Choroid plexus epithelial cell (primary cell): ENCODE measurements at regions not wholly inside any gene's neighbourhood (a gene's known extent, or its start where the extent isn't known, plus 50 kb on each side); places are given as distances from the start of the nearest gene placed in this dataset.
"Not testable (repeated sequence)": the region's sequence is repeated elsewhere in the genome, so short reads cannot be mapped to it uniquely, and the experiment has no call there.

ENCODE experiments used
- DNase-seq: peaks from one replicate; pipeline ENCODE4 v3.0.0-alpha.2; 2010; ENCODE audit warnings: low read depth
- H3K4me3 ChIP-seq: 2 replicates; pipeline ENCODE4 v1.5.1; 2011; ENCODE audit warnings: low read depth, mild to moderate bottlenecking, control low read depth, low read length, moderate library complexity
- TF ChIP-seq, protein P1 (sequence below): conservative IDR thresholded peaks from 2 replicates; pipeline ENCODE4 v1.5.1; 2011; ENCODE audit warnings: low read depth, mild to moderate bottlenecking, control low read depth, inconsistent platforms, low read length, moderate library complexity

DNA sequence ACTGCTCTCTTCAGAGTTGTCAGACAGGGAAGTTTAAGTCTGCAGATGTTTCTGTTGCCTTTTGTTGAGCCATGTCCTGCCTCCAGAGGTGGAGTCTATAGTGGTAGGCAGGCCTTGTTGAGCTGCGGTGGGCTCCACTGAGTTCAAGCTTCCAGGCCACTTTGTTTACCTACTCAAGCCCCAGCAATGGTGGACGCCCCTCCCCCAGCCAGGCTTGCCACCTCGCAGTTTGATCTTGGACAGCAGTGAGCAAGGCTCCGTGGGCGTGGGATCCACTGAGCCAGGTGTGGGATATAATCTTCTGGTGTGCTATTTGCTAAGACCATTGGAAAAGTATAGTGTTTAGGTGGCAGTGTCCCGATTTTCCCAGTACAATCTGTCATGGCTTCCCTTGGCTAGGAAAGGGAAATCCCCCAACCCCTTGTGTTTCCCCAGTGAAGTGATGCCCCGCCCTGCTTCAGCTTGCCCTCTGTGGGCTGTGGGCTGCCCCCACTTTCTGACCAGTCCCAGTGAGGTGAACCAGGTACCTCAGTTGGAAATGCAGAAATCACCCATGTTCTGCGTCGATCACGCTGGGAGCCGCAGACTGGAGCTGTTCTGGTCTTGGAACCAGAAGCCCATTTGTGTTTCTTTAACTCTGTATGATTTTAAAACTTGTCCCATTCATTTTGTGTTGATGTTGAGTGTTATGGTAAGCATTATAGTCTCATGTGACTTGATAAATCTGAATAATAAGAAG is 89.2 kb upstream of the CALCR start:
- TF ChIP-seq, protein P1, sequence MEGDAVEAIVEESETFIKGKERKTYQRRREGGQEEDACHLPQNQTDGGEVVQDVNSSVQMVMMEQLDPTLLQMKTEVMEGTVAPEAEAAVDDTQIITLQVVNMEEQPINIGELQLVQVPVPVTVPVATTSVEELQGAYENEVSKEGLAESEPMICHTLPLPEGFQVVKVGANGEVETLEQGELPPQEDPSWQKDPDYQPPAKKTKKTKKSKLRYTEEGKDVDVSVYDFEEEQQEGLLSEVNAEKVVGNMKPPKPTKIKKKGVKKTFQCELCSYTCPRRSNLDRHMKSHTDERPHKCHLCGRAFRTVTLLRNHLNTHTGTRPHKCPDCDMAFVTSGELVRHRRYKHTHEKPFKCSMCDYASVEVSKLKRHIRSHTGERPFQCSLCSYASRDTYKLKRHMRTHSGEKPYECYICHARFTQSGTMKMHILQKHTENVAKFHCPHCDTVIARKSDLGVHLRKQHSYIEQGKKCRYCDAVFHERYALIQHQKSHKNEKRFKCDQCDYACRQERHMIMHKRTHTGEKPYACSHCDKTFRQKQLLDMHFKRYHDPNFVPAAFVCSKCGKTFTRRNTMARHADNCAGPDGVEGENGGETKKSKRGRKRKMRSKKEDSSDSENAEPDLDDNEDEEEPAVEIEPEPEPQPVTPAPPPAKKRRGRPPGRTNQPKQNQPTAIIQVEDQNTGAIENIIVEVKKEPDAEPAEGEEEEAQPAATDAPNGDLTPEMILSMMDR: no peak
- no peak overlapping the region for H3K4me3 ChIP-seq
- no peak for DNase-seq

DNA sequence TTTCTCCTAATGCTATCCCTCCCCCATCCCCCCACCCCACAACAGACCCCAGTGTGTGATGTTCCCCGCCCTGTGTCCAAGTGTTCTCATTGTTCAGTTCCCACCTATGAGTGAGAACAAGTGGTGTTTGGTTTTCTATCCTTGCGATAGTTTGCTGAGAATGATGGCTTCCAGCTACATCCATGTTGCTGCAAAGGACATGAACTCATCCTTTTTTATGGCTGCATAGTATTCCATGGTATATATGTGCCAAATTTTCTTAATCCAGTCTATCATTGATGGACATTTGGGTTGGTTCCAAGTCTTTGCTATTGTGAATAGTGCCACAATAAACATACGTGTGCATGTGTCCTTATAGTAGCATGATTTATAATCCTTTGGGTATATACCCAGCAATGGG is 83.6 kb upstream of the CALCR start:
- not testable (repeated sequence) for DNase-seq, H3K4me3 ChIP-seq

- TF ChIP-seq, protein P1: no peak
- no peak for DNase-seq
Measured at GRCh38 chr7:93651603-93652159, 77.2 kb upstream of the CALCR start.

DNA sequence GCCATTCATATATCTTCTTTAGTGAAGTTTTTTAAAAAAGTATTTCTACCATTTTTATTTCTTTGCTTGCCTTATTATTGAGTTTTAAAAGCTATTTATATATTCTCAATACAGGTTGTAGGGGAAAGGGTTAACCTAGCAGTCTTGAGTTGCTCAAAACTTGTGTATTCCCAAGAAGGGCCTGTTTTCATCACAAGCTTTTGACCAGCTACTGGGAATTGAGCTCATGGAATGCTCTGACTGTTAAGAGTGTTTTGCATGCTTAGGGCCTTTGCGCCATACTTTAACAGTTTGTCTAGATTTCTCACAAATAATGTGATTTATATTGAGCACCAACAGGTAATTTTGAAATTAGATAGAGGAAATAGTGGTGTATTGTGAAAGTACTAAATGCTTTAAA is 72.0 kb upstream of the CALCR start:
- H3K4me3 ChIP-seq: no peak overlapping the region
- no peak for DNase-seq
- TF ChIP-seq, protein P1: no peak

More at GRCh38 chr7:93651603-93652159, 77.2 kb upstream of the CALCR start:
- no peak overlapping the region for H3K4me3 ChIP-seq

DNA sequence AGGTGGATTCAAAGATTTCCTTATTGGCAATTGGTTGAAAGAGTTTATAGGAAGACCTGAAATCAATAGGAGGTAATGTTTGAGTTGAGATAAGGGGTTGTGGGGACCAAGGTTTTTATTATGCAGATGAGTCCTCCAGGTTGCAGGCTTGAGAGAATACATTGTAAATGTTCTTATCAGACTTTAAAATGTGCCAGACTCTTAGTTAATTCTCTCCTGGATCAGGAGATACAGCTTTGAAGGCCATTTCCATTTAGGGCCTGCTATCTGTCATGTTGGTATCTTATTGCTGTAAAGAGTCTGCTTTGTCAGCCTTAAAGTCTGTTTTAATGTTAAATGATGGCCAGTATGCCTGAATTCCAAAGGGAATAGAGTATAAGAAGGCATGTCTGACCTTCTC is 61.8 kb upstream of the CALCR start:
- no peak overlapping the region for H3K4me3 ChIP-seq
- no peak for DNase-seq
- TF ChIP-seq, protein P1: no peak

DNA sequence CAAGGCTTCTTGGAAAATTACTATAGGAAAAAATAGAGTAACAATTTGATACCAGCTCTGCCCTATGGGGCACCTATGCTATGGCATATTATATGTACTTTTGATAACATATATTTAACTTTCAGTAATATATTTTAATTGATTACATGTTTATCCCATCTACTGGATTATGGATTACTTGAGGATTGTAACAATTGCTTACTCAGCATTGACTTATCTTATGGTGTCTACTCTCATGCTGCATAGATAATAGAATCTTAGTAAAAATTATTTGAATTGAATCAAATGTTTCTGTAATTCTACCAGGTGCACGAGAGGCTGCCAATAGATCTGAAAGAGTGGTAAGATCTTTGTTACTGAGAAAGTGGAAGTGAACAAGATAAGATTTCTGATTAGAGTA is 57.8 kb upstream of the CALCR start:
- TF ChIP-seq, protein P1: no peak
- DNase-seq: no peak
- no peak overlapping the region for H3K4me3 ChIP-seq

GRCh38 chr7:93629291-93629801 is 54.8 kb upstream of the CALCR start:
- no peak overlapping the region for H3K4me3 ChIP-seq
- TF ChIP-seq, protein P1: no peak
- peak; percentile 4 for DNase-seq
